ENCODE measurements at regions not wholly inside any gene's neighbourhood (a gene's known extent, or its start where the extent isn't known, plus 50 kb on each side); places are given as distances from the start of the nearest gene placed in this dataset.

DNA sequence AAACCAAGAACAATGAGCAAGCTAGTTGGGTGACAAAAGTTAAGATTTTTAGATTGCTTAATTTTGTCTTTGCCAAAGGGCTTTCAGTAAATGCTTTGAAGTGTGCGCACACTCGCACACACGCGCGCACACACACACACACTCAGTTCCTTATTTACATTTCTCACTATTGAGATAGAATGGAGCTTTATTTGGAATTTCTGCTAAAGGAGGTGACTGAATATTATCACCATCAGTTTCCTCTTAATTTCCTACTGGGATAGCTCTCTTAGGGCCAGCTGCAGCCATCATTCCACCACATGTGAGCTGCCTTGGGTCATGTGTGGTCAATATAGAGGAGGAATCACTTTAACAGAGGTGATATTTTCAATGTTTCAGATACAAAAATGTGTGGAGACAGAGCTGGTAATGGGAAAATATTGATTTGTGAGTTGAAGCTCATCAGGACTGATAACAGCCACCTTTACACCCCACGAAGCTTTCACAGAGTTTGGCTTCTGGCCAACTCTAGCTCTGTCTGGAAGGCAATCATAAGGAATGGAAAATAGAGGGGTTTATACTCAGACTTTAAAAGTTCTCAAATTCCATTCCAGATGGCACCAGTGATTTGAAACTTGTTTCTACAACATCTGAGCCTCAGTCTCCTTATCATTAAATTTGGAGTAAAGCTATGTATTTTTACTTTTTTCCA lies 99.9 kb downstream of the MACIR start:
- no peak for ATAC-seq
- DNase-seq = no peak
- Mint-ChIP-seq H3K4me3 (no peak overlapping the region), H3K9me3 (no peaks in the 10 kb centered on the region), H3K27me3 (peaks cover 0 to 3% (median 0%) of the 10 kb centered on the region in 5 donors), H3K27ac (no peak overlapping the region), H3K4me1 (no peaks in the 10 kb centered on the region), H3K36me3 (no peaks in the 10 kb centered on the region)
- POLR2A ChIA-PET = no interaction called here

DNA sequence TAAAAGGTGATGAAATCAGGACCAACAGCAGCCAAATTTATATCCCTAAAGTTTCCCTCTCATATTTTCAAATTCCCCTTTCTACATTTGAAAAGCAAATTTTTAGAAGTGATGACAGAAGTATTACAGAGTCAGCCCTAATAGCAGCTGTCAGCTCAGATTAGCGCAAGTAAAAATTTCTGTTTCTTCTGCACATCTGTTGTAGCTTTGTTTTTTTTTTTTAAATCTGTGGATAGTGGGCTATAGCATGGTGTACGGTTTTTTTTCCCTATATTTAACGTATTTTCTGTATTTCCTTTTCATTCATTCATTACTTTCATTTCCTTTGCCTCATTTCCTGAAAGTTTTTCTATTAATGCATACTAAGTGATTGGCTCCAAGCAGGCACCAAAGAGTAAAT lies 99.1 kb downstream of the MACIR start:
- peaks cover 0 to 3% (median 1%) of the 10 kb centered on the region in 5 donors for H3K27me3 Mint-ChIP-seq
- POLR2A ChIA-PET = no interaction called here

DNA sequence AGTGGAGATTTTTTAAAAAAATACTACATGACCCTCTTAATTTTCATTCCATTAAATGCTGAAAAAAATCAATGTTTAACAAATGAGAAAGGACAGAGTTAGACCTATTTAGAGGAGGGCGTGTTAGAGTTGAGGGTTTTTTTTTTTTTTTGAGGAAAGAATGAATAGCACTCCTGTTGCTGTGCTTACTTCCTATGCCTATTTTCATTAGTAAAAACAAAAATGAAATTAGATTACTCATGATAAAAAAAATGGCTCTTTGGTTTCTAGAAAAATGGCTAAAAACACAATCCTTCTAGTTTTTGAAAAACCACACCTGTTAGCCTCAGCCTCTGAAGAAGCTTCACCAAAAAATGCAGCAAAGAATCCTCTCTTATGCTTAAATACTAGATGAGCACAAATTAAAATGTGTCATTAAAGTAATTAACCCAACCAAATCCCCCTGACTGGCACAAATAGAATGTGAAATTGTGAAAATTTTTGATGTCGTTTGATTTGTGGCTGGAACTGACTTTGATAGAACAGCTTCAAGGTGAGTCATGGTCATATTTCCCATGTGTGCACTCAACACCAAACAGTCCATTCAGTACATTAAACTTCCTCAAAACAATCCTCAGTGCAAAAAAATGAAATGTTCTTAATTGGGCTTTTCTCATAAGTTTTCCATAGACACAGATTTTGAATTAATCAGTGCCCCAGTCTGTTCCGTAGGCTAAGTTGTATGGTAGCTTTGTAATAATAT lies 98.0 kb downstream of the MACIR start:
- H3K4me3 Mint-ChIP-seq = no peak overlapping the region
- no peak for DNase-seq

More for the DNA sequence above, 99.1 kb downstream of the MACIR start:
- Mint-ChIP-seq H3K4me1 (no peaks in the 10 kb centered on the region), H3K9me3 (no peaks in the 10 kb centered on the region), H3K27ac (no peak overlapping the region), H3K4me3 (no peak overlapping the region), H3K36me3 (no peaks in the 10 kb centered on the region)
- ATAC-seq = no peak
- no peak for DNase-seq

DNA sequence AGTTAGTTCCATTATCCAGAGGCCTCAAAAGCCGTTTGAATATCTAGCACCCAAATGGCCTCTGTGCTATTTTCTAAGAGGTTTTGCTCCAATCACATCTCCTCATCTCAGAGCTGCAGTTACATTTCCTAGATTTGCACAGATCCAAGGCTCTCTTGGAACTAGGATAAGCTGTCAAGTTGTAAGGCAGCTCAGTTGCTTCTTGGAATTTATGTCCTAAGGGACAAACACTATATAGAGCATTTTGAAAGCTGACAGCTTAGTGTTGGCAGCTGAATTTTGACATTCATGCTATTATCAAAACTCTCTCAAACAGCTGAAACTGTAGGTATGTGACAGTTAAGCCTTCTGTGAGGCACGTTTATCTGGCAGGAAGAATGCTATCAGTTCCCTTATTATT lies 97.0 kb downstream of the MACIR start:
- Mint-ChIP-seq H3K9me3 (no peaks in the 10 kb centered on the region), H3K4me3 (no peak overlapping the region), H3K4me1 (no peaks in the 10 kb centered on the region), H3K27ac (no peak overlapping the region), H3K36me3 (no peaks in the 10 kb centered on the region), H3K27me3 (peaks cover 1 to 18% (median 8%) of the 10 kb centered on the region in 5 donors)
- ATAC-seq (no peak), DNase-seq (no peak)
- POLR2A ChIA-PET = no interaction called here

More for the DNA sequence above, 98.0 kb downstream of the MACIR start:
- H3K27ac Mint-ChIP-seq = no peak overlapping the region
- POLR2A ChIA-PET = no interaction called here
- H3K9me3 Mint-ChIP-seq = no peaks in the 10 kb centered on the region
- H3K4me1 Mint-ChIP-seq = no peaks in the 10 kb centered on the region
- no peaks in the 10 kb centered on the region for H3K36me3 Mint-ChIP-seq
- H3K27me3 Mint-ChIP-seq = peaks cover 1 to 13% (median 8%) of the 10 kb centered on the region in 5 donors
- no peak for ATAC-seq

DNA sequence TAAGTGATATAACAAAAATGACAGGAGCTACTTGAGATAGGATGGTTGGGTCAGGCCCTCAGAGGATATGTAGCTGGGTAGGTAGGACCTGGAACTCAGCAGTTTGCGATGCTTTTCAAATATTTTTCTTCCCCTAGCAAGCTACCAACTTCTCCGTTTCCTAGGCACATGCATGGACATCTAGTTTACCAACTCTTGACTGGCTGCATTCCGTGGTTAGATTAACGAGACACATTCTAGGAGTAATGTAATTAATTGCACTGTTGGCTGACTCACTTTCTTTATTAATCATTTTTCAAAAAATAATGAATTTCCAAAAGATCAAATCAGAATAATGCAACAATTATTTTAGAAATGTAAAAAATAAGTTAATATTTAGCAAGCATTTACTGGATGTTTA lies 95.9 kb downstream of the MACIR start:
- Mint-ChIP-seq H3K9me3 (no peaks in the 10 kb centered on the region), H3K27ac (no peak overlapping the region), H3K4me3 (no peak overlapping the region), H3K36me3 (no peaks in the 10 kb centered on the region), H3K4me1 (no peaks in the 10 kb centered on the region), H3K27me3 (peaks cover 4 to 24% (median 10%) of the 10 kb centered on the region in 5 donors)
- POLR2A ChIA-PET = no interaction called here
- DNase-seq (no peak), ATAC-seq (no peak)

DNA sequence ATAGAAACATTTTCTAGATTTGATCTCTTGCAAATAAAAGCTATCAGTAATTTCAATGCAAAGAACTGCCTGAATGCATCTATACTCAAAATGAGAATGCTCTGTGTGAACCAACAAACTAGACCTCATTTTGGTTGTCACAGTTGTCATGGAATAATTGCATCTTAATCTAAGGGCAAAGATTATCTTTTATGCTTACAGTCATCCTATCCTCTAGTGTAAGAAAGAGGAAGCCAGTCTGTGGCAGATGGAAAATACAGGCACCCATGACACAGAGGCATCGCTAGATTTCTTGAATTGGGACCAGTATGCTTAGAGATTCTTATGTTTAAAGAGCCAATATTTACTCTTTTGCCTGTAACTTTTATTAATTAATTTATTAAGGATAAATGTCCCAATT lies 95.0 kb downstream of the MACIR start:
- Mint-ChIP-seq H3K4me1 (no peaks in the 10 kb centered on the region), H3K27me3 (peaks cover 4 to 33% (median 14%) of the 10 kb centered on the region in 5 donors), H3K9me3 (peaks cover 0 to 2% (median 0%) of the 10 kb centered on the region in 9 donors), H3K36me3 (no peaks in the 10 kb centered on the region), H3K4me3 (no peak overlapping the region), H3K27ac (no peak overlapping the region)
- POLR2A ChIA-PET = no interaction called here
- no peak for ATAC-seq
- no peak for DNase-seq

DNA sequence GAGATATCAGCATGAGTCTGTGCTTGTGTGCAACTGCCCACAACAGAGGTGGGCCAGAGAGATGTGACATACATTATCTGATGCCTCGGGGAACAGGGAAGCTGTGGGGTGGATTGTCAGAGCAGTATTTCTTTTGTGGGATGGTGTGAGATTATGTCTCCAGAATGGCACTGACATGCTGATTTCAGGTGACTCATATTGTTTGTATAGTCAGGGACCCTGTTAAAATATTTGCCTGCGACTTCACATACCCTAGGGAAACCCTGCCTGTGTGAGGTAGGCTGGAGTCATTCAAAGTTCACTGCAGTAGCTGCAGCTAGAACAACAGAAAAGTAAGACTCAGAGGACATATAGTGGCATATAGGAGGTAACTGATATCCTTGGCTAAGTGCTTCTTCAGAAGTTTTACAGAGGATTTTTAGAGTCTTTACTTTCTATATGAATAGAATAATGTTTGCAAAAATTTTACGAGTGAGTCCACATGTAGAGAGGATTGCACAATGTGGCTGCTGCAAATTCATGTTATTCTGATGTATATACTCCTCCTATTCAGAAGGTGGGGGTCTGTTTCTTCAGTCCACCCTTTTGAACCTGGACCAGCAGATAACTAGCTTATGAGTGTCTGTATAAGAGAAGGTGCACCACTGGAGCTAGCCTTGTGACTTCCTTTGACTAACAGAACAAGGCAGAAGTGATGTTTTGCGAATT lies 89.3 kb downstream of the MACIR start:
- peaks cover 0 to 4% (median 0%) of the 10 kb centered on the region in 9 donors for H3K9me3 Mint-ChIP-seq
- H3K36me3 Mint-ChIP-seq = peaks cover 0 to under 1% (median 0%) of the 10 kb centered on the region in 3 donors
- H3K4me1 Mint-ChIP-seq = no peaks in the 10 kb centered on the region
- POLR2A ChIA-PET = no interaction called here
- H3K4me3 Mint-ChIP-seq = no peak overlapping the region
- H3K27me3 Mint-ChIP-seq = peaks cover 2 to 35% (median 16%) of the 10 kb centered on the region in 5 donors
- DNase-seq (no peak), ATAC-seq (no peak)
- H3K27ac Mint-ChIP-seq = no peak overlapping the region

DNA sequence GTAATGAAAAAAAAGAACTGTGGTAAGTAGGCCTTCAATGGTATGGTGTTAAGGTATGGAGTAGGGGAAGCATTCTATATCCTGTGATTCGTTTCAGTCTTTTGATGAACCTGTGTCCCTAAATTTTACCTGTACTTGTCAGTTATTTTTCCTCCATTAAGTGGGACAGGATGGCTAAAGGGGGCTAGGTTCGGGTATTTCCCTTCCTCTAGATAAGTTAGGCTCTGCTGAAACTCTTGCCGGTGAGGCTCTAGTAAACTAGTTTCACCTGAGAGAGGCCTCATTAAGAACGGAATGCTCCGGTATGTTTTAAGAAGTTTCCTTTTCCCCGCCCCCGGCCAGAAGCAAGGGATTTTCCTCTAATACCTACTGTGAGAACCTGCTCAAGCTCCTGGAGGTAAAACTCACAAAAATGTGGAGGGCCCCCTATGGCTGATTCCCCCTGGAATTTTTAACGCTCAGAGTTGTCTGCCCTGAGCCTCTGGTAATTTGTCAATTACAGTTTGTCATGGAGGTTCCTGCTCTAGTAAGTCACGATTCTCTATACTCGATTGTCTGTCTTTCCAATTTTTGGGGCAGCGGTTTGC lies 87.7 kb downstream of the MACIR start:
- Mint-ChIP-seq H3K9me3 (peaks cover 0 to 14% (median 4%) of the 10 kb centered on the region in 9 donors), H3K4me3 (no peak overlapping the region), H3K36me3 (peaks cover 0 to 12% (median 0%) of the 10 kb centered on the region in 3 donors), H3K27ac (no peak overlapping the region), H3K4me1 (no peaks in the 10 kb centered on the region), H3K27me3 (peaks cover 3 to 20% (median 10%) of the 10 kb centered on the region in 5 donors)
- POLR2A ChIA-PET = no interaction called here
- no peak for ATAC-seq
- DNase-seq = no peak

DNA sequence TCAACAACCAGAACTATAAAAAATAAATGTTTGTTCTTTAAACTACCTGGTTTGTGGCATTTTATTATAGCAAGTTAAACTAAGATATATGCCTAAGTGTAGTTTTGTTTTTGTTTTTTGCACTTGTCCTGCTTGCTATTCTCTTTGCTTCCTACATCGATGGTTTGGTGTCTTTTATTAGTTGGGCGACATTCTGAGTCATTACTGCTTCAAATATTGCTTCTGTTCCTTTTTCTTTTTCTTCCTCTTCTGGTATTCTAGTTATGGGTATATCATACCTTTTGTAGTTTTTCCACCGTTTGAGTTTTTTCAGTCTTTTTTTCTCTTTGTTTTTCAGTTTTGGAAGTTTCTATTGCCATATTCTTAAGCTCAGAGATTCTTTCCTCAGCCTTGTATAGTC lies 86.9 kb downstream of the MACIR start:
- peaks cover 0 to 12% (median 0%) of the 10 kb centered on the region in 3 donors for H3K36me3 Mint-ChIP-seq
- DNase-seq (no peak), ATAC-seq (no peak)
- peaks cover 3 to 17% (median 10%) of the 10 kb centered on the region in 5 donors for H3K27me3 Mint-ChIP-seq
- H3K4me1 Mint-ChIP-seq = no peaks in the 10 kb centered on the region
- POLR2A ChIA-PET = no interaction called here
- peaks cover 0 to 14% (median 4%) of the 10 kb centered on the region in 9 donors for H3K9me3 Mint-ChIP-seq
- H3K4me3 Mint-ChIP-seq = no peak overlapping the region
- no peak overlapping the region for H3K27ac Mint-ChIP-seq

DNA sequence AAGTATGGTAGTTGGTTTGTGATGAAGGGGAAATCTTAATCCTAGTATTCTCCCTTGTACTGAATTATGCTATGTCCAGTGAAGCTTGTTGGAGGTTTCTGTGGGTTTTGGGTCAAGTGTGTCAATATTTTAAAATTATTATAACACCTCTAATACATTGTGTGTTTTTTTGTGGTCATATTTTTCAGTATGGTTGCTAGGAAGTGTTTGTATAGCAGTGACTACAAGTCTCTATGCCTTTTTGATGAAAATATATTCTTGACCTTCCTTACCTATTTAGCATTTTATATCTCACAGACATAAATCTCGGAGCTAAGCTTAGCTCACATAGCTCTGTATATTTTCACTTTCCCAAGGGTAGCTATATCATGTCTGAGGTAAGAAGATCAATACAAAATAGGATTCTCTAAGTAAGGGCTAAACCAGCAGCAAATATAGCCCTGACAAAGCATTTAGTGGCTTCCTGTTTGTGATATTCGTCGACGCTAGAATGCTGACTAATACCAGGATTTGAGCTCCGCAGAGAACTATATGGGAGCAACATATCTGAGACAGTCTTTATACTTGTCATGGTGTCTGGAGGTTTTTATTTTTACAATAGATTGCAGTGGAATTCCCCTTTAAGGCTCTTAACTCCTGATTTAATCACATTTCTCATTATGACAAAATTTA lies 82.3 kb downstream of the MACIR start:
- Mint-ChIP-seq H3K4me3 (no peak overlapping the region), H3K27ac (no peak overlapping the region), H3K36me3 (peaks cover 0 to 12% (median 0%) of the 10 kb centered on the region in 3 donors), H3K27me3 (peaks cover 0 to 4% (median 3%) of the 10 kb centered on the region in 5 donors), H3K4me1 (no peaks in the 10 kb centered on the region), H3K9me3 (peaks cover 0 to 14% (median 3%) of the 10 kb centered on the region in 9 donors)
- POLR2A ChIA-PET = no interaction called here
- ATAC-seq (no peak), DNase-seq (no peak)

DNA sequence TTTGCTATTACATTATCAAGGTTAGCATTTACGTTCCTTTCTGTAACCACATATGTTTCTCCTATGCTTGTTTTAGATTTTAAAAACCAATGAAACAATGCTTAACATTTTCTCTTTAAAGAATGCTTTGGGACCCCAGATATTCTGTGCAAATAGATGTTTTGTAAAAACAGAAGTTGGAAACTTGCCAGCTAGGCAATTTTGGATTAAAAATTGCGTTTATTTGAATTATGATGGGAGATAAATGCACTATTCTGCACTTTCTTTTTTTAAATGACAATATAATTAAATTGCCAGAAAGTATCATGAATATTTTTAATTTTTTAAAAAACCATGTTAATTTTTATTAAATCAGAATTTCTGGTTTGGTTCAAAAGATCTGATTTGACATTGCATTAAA lies 81.6 kb downstream of the MACIR start:
- H3K36me3 Mint-ChIP-seq = peaks cover 0 to 12% (median 0%) of the 10 kb centered on the region in 3 donors
- peaks cover 0 to 4% (median 3%) of the 10 kb centered on the region in 5 donors for H3K27me3 Mint-ChIP-seq
- POLR2A ChIA-PET = no interaction called here
- no peak overlapping the region for H3K27ac Mint-ChIP-seq
- DNase-seq (no peak), ATAC-seq (no peak)
- H3K4me1 Mint-ChIP-seq = no peaks in the 10 kb centered on the region
- peaks cover 0 to 14% (median 3%) of the 10 kb centered on the region in 9 donors for H3K9me3 Mint-ChIP-seq
- no peak overlapping the region for H3K4me3 Mint-ChIP-seq

DNA sequence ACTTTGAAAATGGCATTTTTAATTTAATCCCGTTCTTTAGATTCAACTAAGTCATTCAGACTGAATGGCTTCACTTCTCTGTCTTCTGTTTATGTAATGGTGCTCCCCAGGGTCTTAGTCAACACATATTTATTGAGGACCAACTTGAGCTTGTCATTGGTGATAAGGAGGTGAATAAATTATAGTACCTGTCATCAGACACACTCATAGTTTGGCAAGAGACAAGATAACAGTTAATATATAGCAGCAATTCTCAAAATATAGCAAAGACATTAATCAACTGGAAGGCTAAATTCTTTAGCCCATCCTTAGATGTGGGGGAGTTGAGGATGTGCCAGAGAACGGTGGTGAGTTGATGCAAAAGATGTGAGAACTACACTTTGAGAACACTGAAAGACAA lies 78.4 kb downstream of the MACIR start:
- Mint-ChIP-seq H3K4me1 (no peaks in the 10 kb centered on the region), H3K36me3 (peaks cover 0 to 3% (median 0%) of the 10 kb centered on the region in 3 donors), H3K4me3 (no peak overlapping the region), H3K27me3 (peaks cover 0 to 3% (median 2%) of the 10 kb centered on the region in 5 donors), H3K9me3 (peaks cover 0 to 4% (median 0%) of the 10 kb centered on the region in 9 donors), H3K27ac (no peak overlapping the region)
- no peak for DNase-seq
- ATAC-seq = no peak
- POLR2A ChIA-PET = no interaction called here

Data from naive thymus-derived CD8-positive, alpha-beta T cell (primary cell).